AG04449 (cell line): ENCODE measurements at regions not wholly inside any gene's neighbourhood (a gene's known extent, or its start where the extent isn't known, plus 50 kb on each side); places are given as distances from the start of the nearest gene placed in this dataset.

ENCODE experiments used
- CTCF ChIA-PET: fragments of 350-600 bp; formaldehyde crosslinking; extraction: SDS; loops from one replicate; lab custom pipeline; 2021; ENCODE audit warnings: antibody characterized with exemption; lab: Yijun Ruan, JAX
- POLR2A ChIA-PET: fragments of 400-600, 350-600 bp; formaldehyde crosslinking; extraction: SDS; loops from one replicate; lab custom pipeline; 2020; ENCODE audit warnings: antibody characterized with exemption, inconsistent platforms; lab: Yijun Ruan, JAX
- DNase-seq: peaks from one replicate; pipeline ENCODE4 v3.0.0-alpha.2; 2010; ENCODE audit warnings: low read depth, low spot score
- H3K4me3 ChIP-seq: 2 replicates; pipeline ENCODE4 v1.5.1; 2011; ENCODE audit warnings: low read depth, mild to moderate bottlenecking, control low read depth, low read length
- CTCF ChIP-seq: IDR thresholded peaks from one replicate; pipeline ENCODE4 v1.5.1; 2011; ENCODE audit warnings: mild to moderate bottlenecking, moderate library complexity, low read length, control low read depth, inconsistent platforms; ENCODE audit not compliant: insufficient read depth; ENCODE audit errors: missing control alignments

- CTCF ChIA-PET = no interaction called here
- no peak overlapping the region for H3K4me3 ChIP-seq
- DNase-seq = no peak
- POLR2A ChIA-PET = no interaction called here
- TF ChIP-seq CTCF = no peak
Observed at GRCh38 chr3:110868106-110868505, 203.5 kb upstream of the NECTIN3 start.

DNA sequence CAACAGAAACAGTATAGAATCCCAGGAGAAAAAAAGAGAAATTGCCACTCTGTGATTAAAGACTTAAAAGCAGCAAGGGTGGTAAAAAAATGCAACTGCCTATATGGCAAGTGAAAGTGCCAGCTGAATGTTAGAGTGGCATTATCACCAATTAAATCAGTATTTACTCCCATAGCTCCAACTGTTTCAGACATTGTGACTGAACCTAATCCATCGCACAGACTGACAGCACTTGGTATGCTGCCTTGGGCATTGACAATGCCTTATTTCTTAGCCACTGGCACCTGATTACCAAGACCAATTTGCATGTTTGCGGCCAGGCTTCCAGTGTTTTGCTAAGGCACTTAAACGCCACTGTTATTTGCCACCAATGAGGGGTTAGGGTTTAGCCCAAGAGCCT, 201.9 kb upstream of the NECTIN3 start:
- ChIA-PET CTCF (no interaction called here), POLR2A (no interaction called here)
- DNase-seq = no peak
- TF ChIP-seq CTCF = no peak
- no peak overlapping the region for H3K4me3 ChIP-seq

DNA sequence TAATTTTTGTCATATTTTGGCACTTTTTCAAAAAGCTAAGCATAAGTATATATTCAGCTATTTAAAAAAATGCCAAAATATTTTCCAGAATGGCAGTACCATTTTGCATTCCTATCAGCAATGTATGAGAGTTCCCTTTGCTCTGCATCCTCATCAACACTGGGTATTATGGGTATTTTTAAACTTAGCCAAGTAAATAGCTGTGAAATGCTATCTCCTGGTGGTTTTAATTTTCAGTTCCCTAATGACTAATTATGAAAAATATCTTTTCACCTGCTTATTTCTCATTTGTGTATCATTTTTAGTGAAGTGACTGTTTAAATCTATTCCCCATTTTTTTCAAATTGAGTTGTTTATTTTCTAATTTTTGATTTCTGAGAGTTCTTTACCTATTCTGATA, 199.7 kb upstream of the NECTIN3 start:
- TF ChIP-seq CTCF = no peak
- H3K4me3 ChIP-seq = no peak overlapping the region
- CTCF ChIA-PET = no interaction called here
- no peak for DNase-seq
- POLR2A ChIA-PET = no interaction called here

DNA sequence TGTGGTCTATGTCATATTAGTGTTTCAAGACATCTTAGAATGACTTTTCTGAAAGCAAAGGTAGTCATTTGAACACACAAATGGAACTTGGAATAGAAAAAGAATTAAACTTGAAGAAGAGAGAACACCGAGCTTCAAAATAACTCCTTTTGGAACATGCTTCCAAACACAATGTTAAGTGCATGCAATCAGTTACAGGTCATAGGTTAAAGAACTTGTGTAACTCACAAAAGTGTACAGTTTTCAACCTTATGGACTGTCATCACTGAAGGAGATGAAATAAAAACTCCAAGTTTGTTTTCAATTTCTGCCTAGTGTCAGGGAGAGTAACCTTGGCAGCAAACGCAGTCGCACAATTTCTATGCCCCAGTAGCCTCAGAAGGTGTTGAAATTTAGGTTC, 192.9 kb upstream of the NECTIN3 start:
- no peak for DNase-seq
- POLR2A ChIA-PET = no interaction called here
- H3K4me3 ChIP-seq = no peak overlapping the region
- no peak for TF ChIP-seq CTCF
- CTCF ChIA-PET = no interaction called here

- POLR2A ChIA-PET = no interaction called here
- no peak for DNase-seq
- no peak for TF ChIP-seq CTCF
- CTCF ChIA-PET = no interaction called here
- H3K4me3 ChIP-seq = no peak overlapping the region
Observed at GRCh38 chr3:110881069-110881468, 190.5 kb upstream of the NECTIN3 start.

GRCh38 chr3:110886222-110886893, 185.3 kb upstream of the NECTIN3 start:
- no peak for DNase-seq
- no peak overlapping the region for H3K4me3 ChIP-seq
- ChIA-PET CTCF (no interaction called here), POLR2A (no interaction called here)
- TF ChIP-seq CTCF = no peak
